CD4-positive, alpha-beta T cell treated with Interferon gamma for 1 hour (primary cell): ENCODE measurements at regions not wholly inside any gene's neighbourhood (a gene's known extent, or its start where the extent isn't known, plus 50 kb on each side); places are given as distances from the start of the nearest gene placed in this dataset.

ENCODE experiments used
- DNase-seq: peaks from one replicate; pipeline ENCODE4 v3.0.0-alpha.2; 2020

- no peak for DNase-seq
These were observed 625.1 kb upstream of the NUDT12 start for GRCh38 chr5:104187656-104188055.

DNA sequence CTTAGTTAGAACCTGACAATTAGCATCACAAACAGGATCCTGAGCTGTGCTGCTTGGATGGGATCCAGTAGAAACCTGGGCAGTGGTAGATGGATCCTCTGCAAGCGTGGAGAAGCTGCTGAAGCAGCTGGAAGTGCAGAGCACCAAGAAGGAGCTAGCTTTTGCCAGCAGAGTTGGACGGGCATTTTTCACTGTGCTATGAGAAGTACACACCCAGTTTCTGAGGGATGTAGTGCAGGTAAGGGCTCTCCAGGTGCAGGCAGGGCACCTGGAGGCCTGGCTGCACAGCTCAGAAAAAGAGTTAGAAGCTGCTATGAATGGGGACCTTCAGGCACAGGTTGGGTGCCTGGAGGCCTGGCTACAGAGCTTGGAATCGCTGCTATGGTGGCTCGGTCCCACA lies 623.9 kb upstream of the NUDT12 start:
- DNase-seq: no peak

DNA sequence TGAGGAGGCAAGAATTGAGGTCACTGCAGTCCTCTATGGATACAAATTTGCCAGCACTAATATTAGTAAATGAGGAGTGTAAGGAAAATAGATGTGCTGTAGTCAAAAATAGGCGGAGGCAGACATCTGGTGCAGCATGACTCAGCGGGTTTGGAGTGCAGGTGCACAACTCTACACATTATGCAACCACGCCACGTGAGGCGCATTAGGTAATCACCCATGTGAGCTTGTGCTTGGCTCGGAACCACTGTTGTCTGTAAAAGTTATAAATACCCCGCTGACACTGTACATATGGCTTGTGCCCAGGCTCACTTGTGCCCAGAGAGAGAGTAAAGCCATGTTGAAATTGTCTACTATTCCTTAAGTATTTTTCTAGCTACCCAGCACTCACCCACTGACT lies 623.5 kb upstream of the NUDT12 start:
- no peak for DNase-seq

- DNase-seq: no peak
These were observed 621.7 kb upstream of the NUDT12 start for GRCh38 chr5:104184264-104184663.

DNA sequence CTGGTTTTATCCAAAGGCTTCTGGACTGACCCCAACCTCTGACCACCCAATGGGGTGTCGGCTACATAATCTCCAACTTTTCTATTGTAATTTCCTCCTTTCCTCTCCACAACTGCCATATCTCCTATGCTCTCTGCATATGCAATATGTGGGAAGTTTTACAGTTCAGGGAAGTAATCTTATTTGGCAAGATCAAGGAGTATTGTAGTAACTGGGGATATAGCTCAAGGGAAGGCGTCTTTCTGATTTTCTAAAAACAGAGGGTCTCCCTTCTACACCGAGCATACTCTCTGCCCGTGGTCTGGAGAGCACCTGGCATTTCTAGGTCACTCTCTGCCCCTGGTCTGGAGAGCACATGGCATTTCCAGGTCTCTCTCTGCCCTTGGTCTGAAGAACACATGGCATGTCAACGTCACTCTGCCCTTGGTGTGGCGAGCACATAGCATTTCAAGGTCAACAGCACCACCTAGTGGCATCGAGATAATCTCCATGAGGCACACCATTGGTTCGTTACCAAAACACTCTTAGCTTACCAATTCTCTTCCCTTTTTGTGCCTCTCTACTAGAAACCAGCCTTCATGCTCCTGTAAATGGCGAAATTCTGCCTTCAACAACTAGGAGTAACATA lies 616.4 kb upstream of the NUDT12 start:
- no peak for DNase-seq

- no peak for DNase-seq
These were observed 615.5 kb upstream of the NUDT12 start for GRCh38 chr5:104178066-104178465.

DNA sequence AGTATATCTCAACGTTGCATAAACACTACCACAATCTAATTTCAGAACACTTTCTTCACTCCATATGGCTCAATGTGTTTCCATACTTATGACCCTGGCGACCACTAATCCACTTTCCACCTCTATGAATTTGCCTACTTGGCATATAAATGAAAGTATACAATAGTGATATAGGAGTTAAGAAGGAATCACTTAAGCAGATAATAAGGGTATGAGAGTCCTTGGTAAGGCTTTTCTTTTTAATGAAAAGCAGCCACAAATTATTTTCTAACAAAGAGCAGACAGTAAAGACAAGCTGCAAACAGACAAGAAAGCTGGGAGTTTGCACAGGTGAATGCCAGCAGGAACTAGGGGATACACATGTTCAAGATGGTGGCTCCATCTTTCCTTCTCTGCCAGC lies 615.1 kb upstream of the NUDT12 start:
- no peak for DNase-seq

DNA sequence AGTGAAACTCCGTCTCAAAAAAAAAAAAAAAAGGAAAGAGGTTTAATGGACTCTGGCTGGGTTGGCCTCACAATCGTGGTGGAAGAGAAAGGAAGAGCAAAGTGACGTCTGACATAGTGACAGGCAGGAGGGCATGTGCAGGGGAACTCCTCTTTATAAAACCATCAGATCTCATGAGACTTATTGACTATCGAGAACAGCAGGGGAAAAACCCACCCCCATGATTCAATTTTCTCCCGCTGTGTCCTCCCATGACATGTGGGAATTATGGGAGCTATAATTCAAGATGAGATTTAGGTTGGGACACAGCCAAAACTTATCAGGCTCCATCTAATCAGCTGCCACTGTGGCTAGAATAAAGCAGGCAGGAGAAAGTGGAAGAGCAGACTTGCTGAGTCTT lies 610.4 kb upstream of the NUDT12 start:
- no peak for DNase-seq

GRCh38 chr5:104171958-104172690 lies 609.5 kb upstream of the NUDT12 start:
- DNase-seq: no peak

- DNase-seq: no peak
These were observed 608.3 kb upstream of the NUDT12 start for GRCh38 chr5:104170926-104171325.

- DNase-seq: no peak
These were observed 584.1 kb upstream of the NUDT12 start for GRCh38 chr5:104146652-104147051.

DNA sequence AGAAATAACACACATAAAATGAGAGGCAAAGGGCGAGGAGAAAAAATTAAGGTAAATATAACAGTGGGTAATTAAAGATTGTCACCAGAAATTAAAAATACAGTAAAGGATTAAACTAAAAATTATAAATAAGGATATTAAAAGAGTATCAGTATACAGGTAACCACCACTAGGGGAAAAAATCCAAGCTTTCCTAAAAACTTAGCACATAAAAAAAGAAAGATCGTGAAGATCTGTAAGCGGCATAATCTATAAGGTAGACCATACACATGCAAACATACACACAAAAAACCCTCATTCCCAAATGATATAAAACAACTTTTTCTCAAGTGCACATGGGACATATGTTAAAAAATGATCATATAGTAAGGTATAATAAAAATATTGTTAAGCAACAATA lies 577.3 kb upstream of the NUDT12 start:
- no peak for DNase-seq

GRCh38 chr5:104130320-104130719 lies 567.7 kb upstream of the NUDT12 start:
- DNase-seq: no peak

DNA sequence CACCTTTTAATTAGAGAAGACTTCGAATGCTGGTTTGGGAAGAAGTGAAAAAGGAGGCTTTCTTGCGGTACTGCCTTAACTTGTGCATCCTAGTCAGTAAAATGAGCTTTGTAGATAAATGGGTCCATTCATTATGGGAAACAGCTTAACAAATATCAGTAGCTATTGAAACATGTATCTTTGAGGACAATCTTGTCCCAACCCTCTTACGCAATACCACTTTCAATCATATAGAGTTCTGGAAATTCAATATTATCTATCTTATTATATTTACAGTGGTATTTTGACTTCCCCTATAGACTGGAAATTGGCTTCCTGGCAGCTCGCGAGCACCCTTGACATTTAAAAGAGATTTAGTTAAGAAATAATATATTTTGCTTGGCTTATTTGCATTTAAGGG lies 565.8 kb upstream of the NUDT12 start:
- no peak for DNase-seq

DNA sequence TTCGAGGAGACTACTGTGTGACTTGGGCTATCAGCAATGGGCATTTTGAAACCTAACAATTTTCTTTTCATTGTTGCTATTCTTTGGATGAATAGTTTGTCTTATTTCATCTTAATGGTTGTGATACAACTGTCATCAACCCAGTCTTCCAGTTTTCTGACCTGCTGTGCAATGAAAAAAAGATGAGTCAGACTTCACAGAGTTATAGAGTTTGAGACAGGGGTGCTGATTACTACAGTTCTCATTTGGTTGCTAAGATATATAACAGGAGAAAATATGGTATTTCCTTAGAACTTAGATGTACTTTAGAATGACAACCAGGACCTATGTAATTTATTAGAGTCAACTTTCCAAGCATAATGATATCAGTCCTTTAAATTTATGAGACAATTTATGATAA lies 564.4 kb upstream of the NUDT12 start:
- no peak for DNase-seq

DNA sequence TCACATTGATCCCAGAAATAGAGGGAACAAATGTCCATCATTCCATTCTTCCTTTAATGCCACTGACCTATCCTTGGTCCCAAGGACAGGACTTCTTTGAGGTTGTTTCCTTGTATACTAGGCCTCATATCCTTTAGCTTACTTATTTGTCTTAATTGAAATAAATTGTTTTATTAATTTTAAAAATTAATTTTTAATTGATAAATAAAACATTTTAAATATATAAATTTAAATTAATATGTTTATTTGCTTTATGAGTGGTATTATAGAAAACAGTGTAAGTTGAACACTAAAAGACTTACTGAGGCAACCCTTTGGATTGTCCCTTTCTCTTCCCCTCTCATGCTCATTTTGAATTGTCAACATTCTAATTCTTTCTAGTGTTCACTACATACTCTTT lies 556.9 kb upstream of the NUDT12 start:
- DNase-seq: no peak

GRCh38 chr5:104111632-104112031 lies 549.0 kb upstream of the NUDT12 start:
- no peak for DNase-seq

DNA sequence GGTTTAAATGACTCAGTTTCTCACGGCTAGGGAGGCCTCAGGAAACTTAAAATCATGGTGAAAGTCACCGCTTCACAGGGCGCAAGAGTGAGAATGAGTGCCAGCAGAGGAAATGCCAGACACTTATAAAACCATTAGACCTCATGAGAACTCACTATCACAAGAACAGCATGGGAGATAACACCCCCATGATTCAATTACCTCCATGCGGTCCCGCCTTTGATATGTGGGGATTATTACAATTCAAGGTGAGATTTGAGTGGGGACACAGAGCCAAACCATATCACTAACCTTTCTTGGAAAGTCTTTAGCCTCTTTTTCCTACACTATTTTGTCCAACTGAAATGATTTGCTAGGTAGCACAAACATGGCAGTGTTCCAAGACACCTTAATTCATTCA lies 533.9 kb upstream of the NUDT12 start:
- no peak for DNase-seq

DNA sequence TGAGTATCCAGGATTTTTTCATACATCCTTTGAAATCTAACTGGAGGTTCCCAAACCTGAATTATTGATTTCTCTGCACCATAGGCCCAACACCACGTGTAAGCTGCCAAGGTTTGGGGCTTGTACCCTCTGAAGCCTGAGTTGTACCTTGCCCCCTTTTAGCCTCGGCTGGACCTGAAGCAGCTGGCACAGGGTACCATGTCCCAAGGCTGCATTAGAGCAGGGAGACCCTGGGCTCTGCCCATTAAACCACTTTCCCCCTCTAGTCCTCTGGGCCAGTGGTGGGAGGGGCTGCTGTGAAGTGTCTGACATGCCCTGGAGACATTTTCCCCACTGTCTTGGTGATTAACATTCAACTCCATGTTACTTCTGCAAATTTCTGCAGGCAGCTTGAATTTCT lies 532.9 kb upstream of the NUDT12 start:
- no peak for DNase-seq

DNA sequence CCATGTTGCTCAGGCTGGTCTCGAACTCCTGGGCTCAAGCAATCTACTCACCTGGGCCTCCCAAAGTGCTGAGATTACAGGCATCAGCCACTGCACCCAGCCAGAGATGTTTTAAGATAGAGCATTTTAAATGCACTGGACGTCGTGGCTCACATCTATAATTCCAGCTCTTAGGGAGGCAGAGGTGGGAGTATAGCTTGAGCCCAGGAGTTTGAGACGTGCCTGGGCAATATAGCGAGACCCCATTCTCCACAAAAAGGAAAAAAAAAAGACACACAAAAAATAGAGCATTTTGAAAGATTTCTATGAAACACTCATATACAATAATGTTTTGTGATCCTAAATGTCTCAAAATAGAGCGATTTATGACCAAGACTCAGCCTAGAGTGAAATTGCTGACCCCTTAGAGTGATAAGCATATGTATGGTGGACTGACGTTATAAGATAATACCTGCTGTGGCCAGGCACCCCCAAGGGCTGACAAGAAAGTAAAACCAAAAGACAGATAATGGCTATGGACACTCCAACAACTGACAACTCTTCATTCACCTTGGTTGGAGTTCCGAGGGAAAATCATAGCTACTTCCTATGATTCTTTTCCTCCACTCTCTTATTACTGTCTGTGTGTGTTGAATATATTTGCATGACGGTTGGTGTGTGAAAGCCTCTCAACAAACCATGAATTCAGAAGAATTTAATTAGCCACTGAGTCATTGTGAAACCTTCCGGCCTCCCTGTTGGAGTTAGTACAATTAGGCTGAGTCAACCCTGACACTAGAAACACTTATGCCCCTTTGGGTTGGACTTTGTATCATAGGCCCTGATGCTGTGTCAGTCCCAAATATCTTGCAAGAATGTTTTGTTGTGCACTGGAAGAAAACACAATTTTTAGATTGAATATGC lies 526.5 kb upstream of the NUDT12 start:
- DNase-seq: no peak

DNA sequence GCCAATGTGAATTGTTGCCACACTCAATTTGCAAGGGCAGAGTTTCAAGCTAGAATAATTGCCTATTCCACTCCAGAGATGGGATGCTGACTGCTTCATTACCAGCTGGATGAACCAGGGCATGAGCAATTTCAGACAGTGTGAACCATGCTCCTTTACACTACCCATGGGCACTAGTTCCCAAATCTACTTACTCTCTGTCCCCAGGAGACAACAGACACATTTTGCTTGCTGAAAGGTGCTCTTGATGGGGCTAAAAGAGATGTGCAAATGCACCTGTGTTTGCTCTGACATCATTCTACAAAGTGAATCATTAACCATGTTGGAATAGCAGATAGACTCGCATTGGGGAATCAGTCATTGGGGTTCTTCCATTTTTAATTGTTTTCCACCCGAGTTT lies 522.3 kb upstream of the NUDT12 start:
- no peak for DNase-seq

DNA sequence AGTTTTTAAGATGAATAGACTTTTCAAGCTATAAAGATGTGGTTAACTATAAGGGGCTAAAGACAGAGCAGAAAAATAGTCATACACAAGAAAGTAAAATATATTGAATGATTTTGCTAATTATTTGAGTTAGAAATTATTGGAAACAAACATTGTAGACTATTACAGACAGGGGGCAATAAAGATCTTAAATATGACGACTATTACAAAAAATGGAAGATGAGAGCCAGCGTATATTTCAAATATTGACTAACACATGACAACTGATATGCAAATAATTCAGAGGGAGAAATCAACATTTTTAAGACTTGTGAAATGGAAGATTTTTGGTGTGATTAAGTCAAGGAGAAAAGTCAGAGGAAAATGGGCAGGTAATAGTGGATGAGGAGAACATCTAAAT lies 520.2 kb upstream of the NUDT12 start:
- DNase-seq: no peak

- DNase-seq: no peak
These were observed 518.6 kb upstream of the NUDT12 start for GRCh38 chr5:104081232-104081631.

GRCh38 chr5:104080646-104081175 lies 518.1 kb upstream of the NUDT12 start:
- no peak for DNase-seq
